HEK293T (cell line): ENCODE measurements at regions not wholly inside any gene's neighbourhood (a gene's known extent, or its start where the extent isn't known, plus 50 kb on each side); places are given as distances from the start of the nearest gene placed in this dataset.

Experiments used
- CTBP1 ChIP-seq: fragments of 450-650 bp; IDR thresholded peaks from 2 replicates; pipeline ENCODE4 v1.6.1; 2016; ENCODE audit warnings: borderline replicate concordance
- ELF4 ChIP-seq: fragments of 450-650 bp; IDR thresholded peaks from 2 replicates; pipeline ENCODE4 v1.6.1; 2017; ENCODE audit warnings: antibody characterized with exemption
- PKNOX1 ChIP-seq: fragments of 450-650 bp; IDR thresholded peaks from 2 replicates; pipeline ENCODE4 v1.6.1; 2016
- SP1 ChIP-seq: fragments of 450-650 bp; IDR thresholded peaks from 2 replicates; pipeline ENCODE4 v1.6.1; 2017
- SUZ12 ChIP-seq: fragments of 450-650 bp; IDR thresholded peaks from 2 replicates; pipeline ENCODE4 v1.6.1; 2016; ENCODE audit warnings: mild to moderate bottlenecking

- no peak for TF ChIP-seq PKNOX1
- TF ChIP-seq SP1 = no peak
- TF ChIP-seq ELF4 = no peak
- TF ChIP-seq CTBP1 = no peak
- TF ChIP-seq SUZ12 = no peak
These were observed 977.6 kb downstream of the SLITRK5 start for GRCh38 chr13:88648598-88649373.
